GM20000 (cell line): ENCODE measurements at regions not wholly inside any gene's neighbourhood (a gene's known extent, or its start where the extent isn't known, plus 50 kb on each side); places are given as distances from the start of the nearest gene placed in this dataset.

Experiments
- DNase-seq: peaks from one replicate; pipeline ENCODE4 v3.0.0; 2012; ENCODE audit warnings: low spot score
- CTCF ChIP-seq: IDR thresholded peaks from 2 replicates; pipeline ENCODE4 v1.5.1; 2012; ENCODE audit warnings: mild to moderate bottlenecking, control low read depth; ENCODE audit errors: extremely low read depth, missing control alignments

DNA sequence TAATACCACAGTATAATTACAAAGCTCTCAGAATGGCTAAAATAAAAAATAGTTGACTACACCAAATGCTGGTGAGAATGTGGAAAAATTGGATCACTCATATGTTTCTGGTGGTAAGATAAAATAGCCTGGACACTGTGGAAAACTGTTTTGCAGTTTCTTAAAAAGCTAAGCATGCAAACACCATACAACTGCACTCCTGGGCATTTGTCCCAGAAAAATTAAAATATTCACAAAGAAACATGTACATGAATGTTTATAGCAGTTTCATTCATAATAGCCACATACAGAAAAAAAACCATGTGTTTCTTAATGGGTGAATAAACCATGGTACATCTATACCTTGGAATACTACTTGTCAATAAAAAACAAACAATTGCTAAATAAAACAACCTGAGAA, 172.9 kb downstream of the AHR start:
- no peak for TF ChIP-seq CTCF
- DNase-seq = no peak

DNA sequence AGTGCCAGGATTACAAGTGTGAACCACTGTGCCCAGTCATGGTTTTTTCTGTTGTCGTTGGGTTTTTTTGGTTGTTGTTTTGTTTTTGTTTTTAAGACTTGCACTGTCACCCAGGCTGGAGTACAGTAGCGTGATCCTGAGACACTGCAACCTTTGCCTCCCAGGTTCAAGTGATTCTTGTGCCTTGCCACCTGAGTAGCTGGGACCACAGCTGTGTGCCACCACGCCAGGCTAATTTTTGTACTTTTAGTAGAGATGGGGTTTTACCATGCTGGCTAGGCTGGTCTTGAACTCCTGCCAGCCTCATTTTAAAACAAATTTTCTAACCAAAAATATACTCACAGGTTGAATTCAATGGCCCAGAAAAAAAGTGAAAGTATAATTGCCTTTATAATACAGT, 174.1 kb downstream of the AHR start:
- no peak for DNase-seq
- TF ChIP-seq CTCF = no peak

DNA sequence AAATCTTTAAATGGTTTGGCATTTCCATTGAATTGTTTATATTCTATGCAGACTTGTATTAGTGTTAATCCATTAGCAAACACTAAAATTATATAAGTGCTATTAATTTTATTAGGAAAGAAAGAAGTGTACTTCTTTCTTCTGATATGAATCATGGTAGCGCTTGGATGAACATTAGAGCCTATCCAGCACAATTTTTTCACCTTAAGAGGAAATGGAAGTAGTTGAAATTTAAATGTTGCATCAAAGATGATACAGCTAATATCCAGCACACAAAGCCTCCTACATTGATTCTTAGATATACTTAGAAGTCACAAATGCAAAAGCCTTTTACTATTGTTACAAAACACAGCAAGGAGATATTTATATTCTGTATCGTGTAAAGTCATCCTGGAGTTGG, 174.5 kb downstream of the AHR start:
- no peak for TF ChIP-seq CTCF

DNA sequence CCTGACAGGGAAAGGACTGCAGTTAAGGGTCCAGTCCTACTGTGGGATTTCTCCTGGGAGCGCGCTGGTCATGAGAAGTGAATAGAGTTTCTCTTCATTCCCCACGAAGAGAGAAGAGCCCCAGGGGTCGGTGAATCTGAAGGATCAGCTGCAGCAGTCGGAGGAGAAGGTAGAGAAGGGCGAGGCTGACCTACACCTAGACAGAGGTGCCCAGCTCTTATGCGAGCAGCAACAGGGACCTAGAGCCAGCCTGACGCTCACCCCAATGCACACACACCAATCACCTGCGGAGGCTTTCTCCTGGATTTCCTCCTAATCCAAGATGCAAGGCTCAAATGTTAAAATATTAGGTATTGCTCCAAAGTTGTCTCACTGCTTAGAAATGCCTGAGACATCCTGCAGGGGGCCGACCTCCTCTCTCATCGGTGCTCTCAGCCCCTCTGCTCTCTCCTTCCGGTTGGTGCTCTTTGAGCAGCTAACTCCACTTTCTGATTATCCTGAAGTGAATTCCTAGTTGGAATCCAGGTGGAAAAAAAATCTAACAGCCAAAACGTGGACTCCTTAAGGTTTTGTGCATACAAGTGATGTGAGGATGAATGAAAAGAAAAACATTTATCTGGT, 176.4 kb downstream of the AHR start:
- no peak for TF ChIP-seq CTCF
- DNase-seq = no peak

More for the DNA sequence above, 174.5 kb downstream of the AHR start:
- no peak for DNase-seq

DNA sequence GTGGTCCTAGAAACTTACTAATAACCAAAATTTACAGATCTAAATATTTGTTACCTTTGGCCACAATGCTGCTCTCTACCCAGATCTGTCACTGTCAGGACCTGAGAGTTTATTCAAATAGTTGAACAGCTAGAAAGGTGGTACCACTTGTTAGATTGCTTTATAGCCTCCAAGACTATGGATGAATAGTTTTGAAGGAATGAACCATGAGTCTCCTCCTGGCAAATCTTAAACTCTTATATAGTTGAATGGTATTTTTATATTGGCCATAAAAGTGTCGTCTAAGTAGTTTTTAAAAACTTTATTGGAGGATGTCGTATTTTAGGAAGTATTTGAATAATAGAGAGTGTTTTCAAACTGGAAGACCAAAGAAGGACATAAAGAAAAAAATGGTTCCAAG, 178.7 kb downstream of the AHR start:
- no peak for TF ChIP-seq CTCF
- no peak for DNase-seq

DNA sequence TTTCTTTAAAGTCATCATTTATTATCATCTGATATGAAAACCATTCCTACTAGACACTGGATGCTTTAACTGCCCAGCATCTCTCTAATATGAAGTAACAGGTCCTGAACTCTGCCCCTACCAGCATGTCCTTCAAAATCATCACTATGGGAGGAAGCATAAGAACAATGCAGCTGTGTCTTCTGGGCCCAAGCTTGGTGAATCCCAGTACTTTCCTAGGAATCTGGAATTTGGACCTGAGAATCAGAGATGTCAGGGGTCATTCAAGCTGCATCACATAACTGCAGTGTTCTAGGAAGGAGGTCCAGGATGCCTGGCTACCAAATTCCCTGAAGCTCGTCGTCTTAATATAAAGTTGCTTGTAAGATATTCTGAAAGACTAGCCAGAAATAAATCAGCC, 182.7 kb downstream of the AHR start:
- no peak for DNase-seq
- TF ChIP-seq CTCF = no peak

DNA sequence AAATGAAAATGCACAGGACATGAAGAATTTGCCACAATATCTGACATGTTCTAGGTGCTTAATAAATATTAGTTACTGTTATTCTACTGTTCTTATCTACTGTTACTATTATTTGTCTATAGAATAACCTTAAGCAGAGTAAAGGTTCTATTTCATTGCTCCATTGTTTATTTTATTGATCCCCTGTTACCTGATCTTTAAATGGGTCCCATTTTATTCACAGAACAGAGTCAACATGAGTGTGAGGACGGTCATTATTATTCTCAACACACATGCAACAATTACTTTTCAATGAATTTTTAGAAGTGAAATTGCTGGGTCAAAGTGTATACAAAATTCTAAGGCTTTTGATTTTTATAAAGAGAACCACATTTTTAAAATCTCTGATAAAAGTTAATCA, 186.9 kb downstream of the AHR start:
- DNase-seq = no peak
- no peak for TF ChIP-seq CTCF
